B cell (primary cell): ENCODE measurements at regions not wholly inside any gene's neighbourhood (a gene's known extent, or its start where the extent isn't known, plus 50 kb on each side); places are given as distances from the start of the nearest gene placed in this dataset.

ENCODE experiments used
- ATAC-seq: fragments of 200-7000 bp; cut with Tn5 transposase; one replicate; pipeline ENCODE4 v1.10.0; 2021; ENCODE audit warnings: low read depth, mild to moderate bottlenecking, moderate number of reproducible peaks, moderate library complexity
- CTCF ChIA-PET: fragments of 350-600 bp; sonication (Branson Sonifier 250); formaldehyde crosslinking; loops from one replicate; lab custom pipeline; 2021; ENCODE audit warnings: antibody characterized with exemption, inconsistent platforms; lab: Charles Lee
- POLR2A ChIA-PET: fragments of 350-600 bp; sonication (Branson Sonifier 250); formaldehyde crosslinking; loops from one replicate; lab custom pipeline; 2021; ENCODE audit warnings: antibody characterized with exemption; lab: Charles Lee
- DNase-seq: peaks from one replicate; pipeline ENCODE4 v3.0.0; 2013
- H2AFZ ChIP-seq: 2 replicates; pipeline ENCODE4 v1.6.1; 2012; ENCODE audit warnings: mild to moderate bottlenecking, low read depth, low read length; ENCODE audit not compliant: insufficient read depth, poor library complexity, severe bottlenecking
- H3K27ac ChIP-seq, 2 donors: 1 replicate in 1 of 2; 2 replicates in 1 of 2; pipeline ENCODE4 v1.5.1; 2012 to 2013; ENCODE audit warnings: low read length in 2 of 2, mild to moderate bottlenecking in 2 of 2, moderate library complexity in 1 of 2
- H3K27me3 ChIP-seq, 4 experiments: fragments of 200-600 bp in 1 of 4; sonication (generic) in 1 of 4; replicated peaks in 1 of 4; 1 replicate in 2 of 4; 2 replicates in 2 of 4; pipeline versions ENCODE4 v1.6.1 to v1.7.0; 2013 to 2016; ENCODE audit warnings: low read length in 3 of 4, mild to moderate bottlenecking in 2 of 4, mixed read lengths in 1 of 4, moderate library complexity in 1 of 4; ENCODE audit not compliant: insufficient read depth in 4 of 4, control insufficient read depth in 3 of 4; ENCODE audit errors: control extremely low read depth in 1 of 4
- H3K36me3 ChIP-seq, 2 experiments: replicated peaks in 1 of 2; 1 replicate in 1 of 2; 2 replicates in 1 of 2; pipeline versions ENCODE4 v1.6.1 to v1.7.1; 2013; ENCODE audit warnings: low read length in 1 of 2; ENCODE audit not compliant: insufficient read depth in 2 of 2, control insufficient read depth in 1 of 2; ENCODE audit errors: control extremely low read depth in 1 of 2, extremely low read depth in 1 of 2
- H3K4me1 ChIP-seq, 2 donors: fragments of 200-600 bp in 1 of 2; sonication (generic) in 1 of 2; 1 replicate in 1 of 2; 2 replicates in 1 of 2; pipeline versions ENCODE4 v1.5.1 to v1.6.1; 2013 to 2017; ENCODE audit warnings: low read length in 2 of 2; ENCODE audit not compliant: control insufficient read depth in 2 of 2, insufficient read depth in 2 of 2
- H3K4me2 ChIP-seq: replicated peaks from 2 replicates; pipeline ENCODE3; 2012; ENCODE audit warnings: mild to moderate bottlenecking, low read depth, low read length; ENCODE audit not compliant: poor library complexity, severe bottlenecking
- H3K4me3 ChIP-seq, 5 experiments: fragments of 200-600 bp in 1 of 5; sonication (generic) in 1 of 5; 1 replicate in 3 of 5; 2 replicates in 2 of 5; pipeline versions ENCODE4 v1.5.1 to v1.7.0; 2011 to 2016; ENCODE audit warnings: low read length in 4 of 5, mild to moderate bottlenecking in 4 of 5, low read depth in 2 of 5, control low read depth in 1 of 5, moderate library complexity in 1 of 5; ENCODE audit not compliant: insufficient read depth in 1 of 5; ENCODE audit errors: control extremely low read depth in 1 of 5, extremely low read depth in 1 of 5
- H3K79me2 ChIP-seq: fragments of 200-600 bp; sonication (generic); one replicate; pipeline ENCODE4 v1.6.0; 2016; ENCODE audit warnings: low read length; ENCODE audit not compliant: control insufficient read depth, insufficient read depth
- H3K9ac ChIP-seq: fragments of 200-600 bp; sonication (generic); 2 replicates; pipeline ENCODE4 v1.6.1; 2017; ENCODE audit warnings: mild to moderate bottlenecking, low read length, moderate library complexity
- H3K9me3 ChIP-seq, 3 donors: one replicate each; pipeline versions ENCODE4 v1.6.1 to v1.7.1; 2013; ENCODE audit warnings: low read length in 2 of 3; ENCODE audit not compliant: control insufficient read depth in 2 of 3, insufficient read depth in 1 of 3; ENCODE audit errors: control extremely low read depth in 1 of 3
- H4K20me1 ChIP-seq: 2 replicates; pipeline ENCODE4 v1.6.0; 2012; ENCODE audit warnings: mild to moderate bottlenecking, low read length; ENCODE audit not compliant: insufficient read depth, control insufficient read depth, poor library complexity, severe bottlenecking
- H3K27ac Mint-ChIP-seq: one replicate; pipeline ENCODE4 v1.8.0; 2021; ENCODE audit warnings: mixed read lengths
- H3K27me3 Mint-ChIP-seq: one replicate; pipeline ENCODE4 v1.8.0; 2021; ENCODE audit warnings: mixed read lengths
- H3K4me1 Mint-ChIP-seq: one replicate; pipeline ENCODE4 v1.8.0; 2021; ENCODE audit warnings: mixed read lengths
- H3K4me3 Mint-ChIP-seq: one replicate; pipeline ENCODE4 v1.8.0; 2021; ENCODE audit warnings: mixed read lengths
- H3K9me3 Mint-ChIP-seq: one replicate; pipeline ENCODE4 v1.8.0; 2022; ENCODE audit warnings: mixed read lengths; ENCODE audit not compliant: insufficient read depth
- EZH2 ChIP-seq: IDR thresholded peaks from 2 replicates; pipeline ENCODE4 v1.6.1; 2012; ENCODE audit warnings: borderline replicate concordance, low read depth, mild to moderate bottlenecking, moderate library complexity, low read length; ENCODE audit not compliant: insufficient read depth, poor library complexity, severe bottlenecking
- WGBS: methylation state at CpG from one replicate; pipeline ENCODE4 v1.1.5; 2013; ENCODE audit warnings: missing lambda C conversion rate; ENCODE audit not compliant: insufficient coverage; 5-methylcytosine and 5-hydroxymethylcytosine counted together
- intact Hi-C: fragments of 100-400 bp; cut with micrococcal nuclease; formaldehyde crosslinking; loops from one replicate; pipeline ENCODE4 v1.10.0; 2022
- TF ChIP-seq, protein P1 (sequence below): fragments of 200-600 bp; IDR thresholded peaks from one replicate; pipeline ENCODE4 v1.8.0; 2022; ENCODE audit warnings: antibody characterized with exemption, mild to moderate bottlenecking

DNA sequence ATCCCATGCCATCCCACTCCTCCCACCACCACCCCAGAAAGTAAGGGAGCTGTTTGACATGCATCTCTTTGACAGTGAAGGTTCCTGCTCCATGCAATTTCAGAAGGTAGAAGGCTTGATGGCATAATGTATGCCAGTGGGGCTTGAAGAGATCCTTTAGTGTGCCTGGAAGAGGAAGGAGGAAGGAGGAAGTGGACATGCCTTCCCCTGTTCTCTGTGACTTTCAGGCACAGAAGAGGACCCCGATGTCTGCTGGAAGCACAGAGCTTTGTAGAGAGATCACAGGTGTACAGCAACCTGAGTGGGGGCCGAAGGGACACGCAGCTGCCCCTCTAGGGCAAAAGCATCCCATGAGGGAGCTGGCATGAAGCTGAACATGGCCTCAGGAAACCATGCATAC is 171.6 kb downstream of the CD47 start:
- peaks cover 0 to 22% (median 8%) of the 10 kb centered on the region in 4 experiments for H3K27me3 ChIP-seq
- intact Hi-C loops, result no loop called here
- WGBS, result 70% methylated on average over 3 of the region's 3 CpGs
- ChIA-PET POLR2A (no interaction called here), CTCF (interaction anchor here (1.1 to 1.3 kb wide), 2 partner anchors 8 to 10 kb away, joined by 3 to 4 read pairs; no protein-coding TSS in a partner anchor)
- Mint-ChIP-seq H3K27ac (no peak overlapping the region), H3K4me1 (no peaks in the 10 kb centered on the region), H3K4me3 (no peak overlapping the region), H3K27me3 (peaks cover 46% of the 10 kb centered on the region), H3K9me3 (no peaks in the 10 kb centered on the region)
- no peak for ATAC-seq
- H3K27ac ChIP-seq, result no peak overlapping the region
- H3K9me3 ChIP-seq, result peaks cover 0 to 2% (median 0%) of the 10 kb centered on the region in 3 donors
- H3K79me2 ChIP-seq, result no peaks in the 10 kb centered on the region
- H3K4me2 ChIP-seq, result no peak overlapping the region
- H3K9ac ChIP-seq, result no peak overlapping the region
- H3K36me3 ChIP-seq, result no peaks in the 10 kb centered on the region
- no peak for TF ChIP-seq EZH2
- TF ChIP-seq, protein P1, sequence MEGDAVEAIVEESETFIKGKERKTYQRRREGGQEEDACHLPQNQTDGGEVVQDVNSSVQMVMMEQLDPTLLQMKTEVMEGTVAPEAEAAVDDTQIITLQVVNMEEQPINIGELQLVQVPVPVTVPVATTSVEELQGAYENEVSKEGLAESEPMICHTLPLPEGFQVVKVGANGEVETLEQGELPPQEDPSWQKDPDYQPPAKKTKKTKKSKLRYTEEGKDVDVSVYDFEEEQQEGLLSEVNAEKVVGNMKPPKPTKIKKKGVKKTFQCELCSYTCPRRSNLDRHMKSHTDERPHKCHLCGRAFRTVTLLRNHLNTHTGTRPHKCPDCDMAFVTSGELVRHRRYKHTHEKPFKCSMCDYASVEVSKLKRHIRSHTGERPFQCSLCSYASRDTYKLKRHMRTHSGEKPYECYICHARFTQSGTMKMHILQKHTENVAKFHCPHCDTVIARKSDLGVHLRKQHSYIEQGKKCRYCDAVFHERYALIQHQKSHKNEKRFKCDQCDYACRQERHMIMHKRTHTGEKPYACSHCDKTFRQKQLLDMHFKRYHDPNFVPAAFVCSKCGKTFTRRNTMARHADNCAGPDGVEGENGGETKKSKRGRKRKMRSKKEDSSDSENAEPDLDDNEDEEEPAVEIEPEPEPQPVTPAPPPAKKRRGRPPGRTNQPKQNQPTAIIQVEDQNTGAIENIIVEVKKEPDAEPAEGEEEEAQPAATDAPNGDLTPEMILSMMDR, result no peak
- H2AFZ ChIP-seq, result no peak overlapping the region
- no peaks in the 10 kb centered on the region for H4K20me1 ChIP-seq
- no peak for DNase-seq
- H3K4me1 ChIP-seq, result no peaks in the 10 kb centered on the region
- H3K4me3 ChIP-seq, result no peak overlapping the region

- H2AFZ ChIP-seq, result no peak overlapping the region
- WGBS, result 71% methylated on average over 3 of the region's 6 CpGs
These were observed 174.7 kb downstream of the CD47 start for GRCh38 chr3:107916171-107916570.

More at GRCh38 chr3:107916171-107916570, 174.7 kb downstream of the CD47 start:
- CTCF ChIA-PET, result interaction anchor here (0.8 to 1.6 kb wide), 2 partner anchors 10 to 12 kb away, joined by 3 to 6 read pairs; no protein-coding TSS in a partner anchor
- Mint-ChIP-seq H3K4me3 (no peak overlapping the region), H3K4me1 (no peaks in the 10 kb centered on the region), H3K27ac (no peak overlapping the region), H3K27me3 (peaks cover 39% of the 10 kb centered on the region), H3K9me3 (no peaks in the 10 kb centered on the region)
- no peak for DNase-seq
- H4K20me1 ChIP-seq, result no peaks in the 10 kb centered on the region
- intact Hi-C loops, result no loop called here
- no peak overlapping the region for H3K4me2 ChIP-seq
- POLR2A ChIA-PET, result no interaction called here
- no peak overlapping the region for H3K4me3 ChIP-seq
- H3K9ac ChIP-seq, result no peak overlapping the region
- no peaks in the 10 kb centered on the region for H3K4me1 ChIP-seq
- H3K9me3 ChIP-seq, result peaks cover 0 to 2% (median 0%) of the 10 kb centered on the region in 3 donors
- H3K27ac ChIP-seq, result no peak overlapping the region
- peaks cover 0 to 17% (median 5%) of the 10 kb centered on the region in 4 experiments for H3K27me3 ChIP-seq
- no peak for TF ChIP-seq EZH2
- TF ChIP-seq, protein P1, result no peak
- H3K79me2 ChIP-seq, result no peaks in the 10 kb centered on the region
- H3K36me3 ChIP-seq, result no peaks in the 10 kb centered on the region
- no peak for ATAC-seq
